Chondrocyte (in vitro differentiated cells): ENCODE measurements at regions not wholly inside any gene's neighbourhood (a gene's known extent, or its start where the extent isn't known, plus 50 kb on each side); places are given as distances from the start of the nearest gene placed in this dataset.
A peak's percentile ranks its signal among the peaks of the same experiment; 100 is the strongest.
"Not testable (repeated sequence)": the region's sequence is repeated elsewhere in the genome, so short reads cannot be mapped to it uniquely, and the experiment has no call there.

ENCODE experiments used
- DNase-seq: peaks from one replicate; pipeline ENCODE4 v3.0.0; 2021; ENCODE audit warnings: mixed read lengths, low spot score
- H3K27ac Mint-ChIP-seq: one replicate; pipeline ENCODE4 v1.8.0; 2021; ENCODE audit warnings: mild to moderate bottlenecking, moderate library complexity, mixed read lengths; ENCODE audit not compliant: unreplicated experiment
- H3K27me3 Mint-ChIP-seq: 2 replicates; pipeline ENCODE4 v1.8.0; 2021; ENCODE audit warnings: low read depth, mixed read lengths
- H3K36me3 Mint-ChIP-seq: 2 replicates; pipeline ENCODE4 v1.8.0; 2021; ENCODE audit warnings: low read depth, mixed read lengths
- H3K4me1 Mint-ChIP-seq: 2 replicates; pipeline ENCODE4 v1.8.0; 2021; ENCODE audit warnings: low read depth, mild to moderate bottlenecking, mixed read lengths
- H3K4me3 Mint-ChIP-seq: one replicate; pipeline ENCODE4 v1.8.0; 2021; ENCODE audit warnings: mild to moderate bottlenecking, moderate library complexity, mixed read lengths; ENCODE audit not compliant: unreplicated experiment
- H3K9me3 Mint-ChIP-seq: 2 replicates; pipeline ENCODE4 v1.8.0; 2021; ENCODE audit warnings: low read depth, mixed read lengths
- CTCF ChIP-seq: fragments of 200-600 bp; sonication (generic); IDR thresholded peaks from 2 replicates; pipeline ENCODE4 v1.5.0; 2021; ENCODE audit warnings: antibody characterized with exemption, mild to moderate bottlenecking, moderate library complexity

GRCh38 chr2:158882297-158882696 lies 86.1 kb upstream of the TANC1 start:
- DNase-seq: no peak
- H3K4me3 Mint-ChIP-seq: no peak overlapping the region
- H3K27ac Mint-ChIP-seq: no peak overlapping the region
- no peak for TF ChIP-seq CTCF
- no peaks in the 10 kb centered on the region for H3K36me3 Mint-ChIP-seq
- H3K4me1 Mint-ChIP-seq: no peaks in the 10 kb centered on the region
- H3K9me3 Mint-ChIP-seq: no peaks in the 10 kb centered on the region
- H3K27me3 Mint-ChIP-seq: peaks cover 8% of the 10 kb centered on the region

GRCh38 chr2:158884552-158884951 lies 83.9 kb upstream of the TANC1 start:
- H3K9me3 Mint-ChIP-seq, H3K4me1 Mint-ChIP-seq, H3K27ac Mint-ChIP-seq, DNase-seq, H3K27me3 Mint-ChIP-seq, H3K4me3 Mint-ChIP-seq, H3K36me3 Mint-ChIP-seq: not testable (repeated sequence)

GRCh38 chr2:158885018-158885678 lies 83.3 kb upstream of the TANC1 start:
- peak; percentile 37 for TF ChIP-seq CTCF
- not testable (repeated sequence) for H3K9me3 Mint-ChIP-seq, H3K27ac Mint-ChIP-seq, H3K4me1 Mint-ChIP-seq, H3K4me3 Mint-ChIP-seq, H3K36me3 Mint-ChIP-seq, H3K27me3 Mint-ChIP-seq, DNase-seq

DNA sequence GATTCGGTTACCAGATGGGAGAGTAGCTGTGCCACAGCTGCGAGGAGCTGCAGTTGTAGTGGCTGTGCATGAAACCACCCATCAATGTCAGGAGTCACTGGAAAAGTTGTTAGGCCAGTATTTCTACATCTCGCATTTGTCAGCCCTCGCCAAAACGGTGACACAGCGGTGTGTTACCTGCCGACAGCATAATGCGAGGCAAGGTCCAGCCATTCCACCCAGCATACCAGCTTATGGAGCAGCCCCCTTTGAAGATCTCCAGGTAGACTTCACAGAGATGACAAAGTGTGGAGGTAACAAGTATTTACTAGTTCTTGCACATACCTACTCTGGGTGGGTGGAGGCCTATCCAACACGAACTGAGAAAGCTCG lies 82.8 kb upstream of the TANC1 start:
- not testable (repeated sequence) for H3K27ac Mint-ChIP-seq

DNA sequence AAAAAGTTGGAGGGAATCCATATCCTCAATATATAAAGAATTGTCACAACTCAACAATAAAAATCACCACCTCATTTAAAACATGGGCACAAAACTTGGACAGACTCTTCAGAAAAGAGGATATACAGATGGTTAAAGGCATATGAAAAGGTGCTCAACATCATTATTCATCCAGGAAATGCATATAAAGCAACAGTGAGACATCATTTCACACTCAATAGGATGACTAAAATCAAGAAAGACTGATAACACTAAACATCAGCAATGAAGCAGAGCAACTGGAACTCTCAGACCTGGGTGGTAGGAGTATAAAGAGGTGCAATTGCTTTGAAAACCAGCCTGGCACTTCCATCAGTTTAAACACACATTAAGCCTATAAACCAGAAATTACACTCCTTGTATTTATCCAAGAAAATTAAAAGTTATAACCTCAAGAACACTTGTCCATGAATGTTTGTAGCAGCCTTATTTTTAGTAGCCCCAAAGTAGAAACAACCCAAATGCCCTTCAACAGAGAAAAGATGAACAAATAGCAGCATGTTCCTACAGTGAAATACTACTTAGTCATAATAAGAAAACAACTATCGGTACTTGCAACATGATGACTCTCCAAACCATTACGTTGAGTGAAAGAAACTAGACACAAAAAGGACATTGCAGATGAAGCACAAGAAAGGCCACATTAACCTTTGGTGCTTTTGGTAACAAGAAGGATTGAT lies 79.1 kb upstream of the TANC1 start:
- H3K27ac Mint-ChIP-seq: no peak overlapping the region

More for the DNA sequence above, 82.8 kb upstream of the TANC1 start:
- H3K27me3 Mint-ChIP-seq, DNase-seq, H3K4me3 Mint-ChIP-seq, H3K4me1 Mint-ChIP-seq, H3K9me3 Mint-ChIP-seq, H3K36me3 Mint-ChIP-seq: not testable (repeated sequence)

More for the DNA sequence above, 79.1 kb upstream of the TANC1 start:
- DNase-seq: no peak
- no peaks in the 10 kb centered on the region for H3K27me3 Mint-ChIP-seq
- H3K4me3 Mint-ChIP-seq: no peak overlapping the region
- H3K36me3 Mint-ChIP-seq: no peaks in the 10 kb centered on the region
- H3K4me1 Mint-ChIP-seq: peaks cover 11% of the 10 kb centered on the region
- peaks cover 4% of the 10 kb centered on the region for H3K9me3 Mint-ChIP-seq
- TF ChIP-seq CTCF: no peak
